GM12878 (cell line): ENCODE measurements at regions not wholly inside any gene's neighbourhood (a gene's known extent, or its start where the extent isn't known, plus 50 kb on each side); places are given as distances from the start of the nearest gene placed in this dataset.

Source experiments
- ATAC-seq: fragments of 200-7000 bp; cut with Tn5 transposase; 3 replicates; pipeline ENCODE4 v1.9.1; 2020; ENCODE audit warnings: mild to moderate bottlenecking, moderate library complexity
- BruUV-seq: library from RNA; stranded (reverse); fragments of 400-500 nt; replicated peaks from 2 replicates; lab custom pipeline; 2021; lab: Mats Ljungman, UMichigan
- CTCF ChIA-PET: fragments of 300-600 bp; sonication (Branson Sonifier 250); formaldehyde crosslinking; extraction: SDS; loops from one replicate; lab custom pipeline; 2021; ENCODE audit warnings: inconsistent platforms; lab: Yijun Ruan, JAX
- POLR2A ChIA-PET: fragments of 350-600 bp; formaldehyde crosslinking; extraction: SDS; loops from one replicate; lab custom pipeline; 2021; ENCODE audit warnings: inconsistent platforms; lab: Charles Lee
- RAD21 ChIA-PET: fragments of 300-600 bp; sonication (Branson Sonifier 250); formaldehyde crosslinking; loops from one replicate; lab custom pipeline; 2023; ENCODE audit warnings: antibody characterized with exemption; ENCODE audit not compliant: unreplicated experiment; lab: Charles Lee
- SMC1A ChIA-PET: fragments of 300-600 bp; sonication (Branson Sonifier 250); formaldehyde crosslinking; loops from one replicate; lab custom pipeline; 2023; ENCODE audit not compliant: unreplicated experiment, uncharacterized antibody; lab: Charles Lee
- DNase-seq: peaks from one replicate; pipeline ENCODE4 v3.0.0-alpha.2; 2011; ENCODE audit warnings: low read depth, low spot score
- FAIRE-seq: peaks from 3 replicates; lab custom pipeline; 2011; peaks lifted over from hg19 to GRCh38; lab: Jason Lieb, UNC
- H2AFZ ChIP-seq: 2 replicates; pipeline ENCODE4 v1.6.0; 2011; ENCODE audit warnings: low read depth, low read length, control low read depth; ENCODE audit not compliant: control insufficient read depth
- H3K27ac ChIP-seq: 2 replicates; pipeline ENCODE4 v1.5.1; 2011; ENCODE audit warnings: control low read depth; ENCODE audit not compliant: control insufficient read depth, insufficient read depth
- H3K27me3 ChIP-seq, 2 experiments: replicated peaks in 1 of 2; 2 replicates each; pipeline versions ENCODE4 v1.6.0 to v1.6.1; 2011; ENCODE audit warnings: low read length in 1 of 2; ENCODE audit not compliant: control insufficient read depth in 2 of 2, insufficient read depth in 2 of 2
- H3K36me3 ChIP-seq, 2 experiments: 2 replicates each; pipeline ENCODE4 v1.5.1; 2011; ENCODE audit warnings: low read length in 1 of 2; ENCODE audit not compliant: control insufficient read depth in 2 of 2, insufficient read depth in 2 of 2
- H3K4me1 ChIP-seq: 2 replicates; pipeline ENCODE4 v1.6.1; 2011; ENCODE audit warnings: mild to moderate bottlenecking, low read length, moderate library complexity, mixed read lengths; ENCODE audit not compliant: control insufficient read depth, insufficient read depth
- H3K4me2 ChIP-seq: 2 replicates; pipeline ENCODE4 v1.6.0; 2011; ENCODE audit warnings: control low read depth; ENCODE audit not compliant: control insufficient read depth, insufficient read depth
- H3K4me3 ChIP-seq: fragments of 200-600 bp; sonication (generic); 2 replicates; pipeline ENCODE4 v1.5.1; 2016
- H3K79me2 ChIP-seq: 2 replicates; pipeline ENCODE4 v1.6.0; 2011; ENCODE audit warnings: low read length; ENCODE audit not compliant: control insufficient read depth, insufficient read depth
- H3K9ac ChIP-seq: 2 replicates; pipeline ENCODE4 v1.8.0; 2011; ENCODE audit warnings: low read length, control low read depth, mixed read lengths; ENCODE audit not compliant: control insufficient read depth, insufficient read depth
- H3K9me3 ChIP-seq: replicated peaks from 3 replicates; pipeline ENCODE4 v1.5.1; 2011; ENCODE audit warnings: mild to moderate bottlenecking, low read length; ENCODE audit not compliant: control insufficient read depth, insufficient read depth
- H4K20me1 ChIP-seq: 2 replicates; pipeline ENCODE4 v1.6.0; 2011; ENCODE audit not compliant: control insufficient read depth, insufficient read depth
- BCL11A ChIP-seq: IDR thresholded peaks from 2 replicates; pipeline ENCODE4 v1.6.1; 2011; ENCODE audit warnings: low read depth, low read length
- CBX3 ChIP-seq: fragments of 200-600 bp; sonication (generic); IDR thresholded peaks from 2 replicates; pipeline ENCODE4 v1.6.1; 2016; ENCODE audit warnings: low read depth, borderline replicate concordance
- CHD1 ChIP-seq: IDR thresholded peaks from 2 replicates; pipeline ENCODE4 v1.6.1; 2012; ENCODE audit warnings: low read depth, low read length, improper control_type of control experiment
- CREB1 ChIP-seq: IDR thresholded peaks from 2 replicates; pipeline ENCODE4 v1.6.1; 2012; ENCODE audit warnings: low read depth, mild to moderate bottlenecking, inconsistent platforms
- HCFC1 ChIP-seq: fragments of 150-350 bp; IDR thresholded peaks from 2 replicates; pipeline ENCODE4 v1.6.1; 2014; ENCODE audit warnings: low read length
- JUNB ChIP-seq: IDR thresholded peaks from 2 replicates; pipeline ENCODE4 v1.6.1; 2016; ENCODE audit warnings: antibody characterized with exemption, mild to moderate bottlenecking
- POLR2A ChIP-seq: IDR thresholded peaks from 2 replicates; pipeline ENCODE4 v1.6.1; 2011; ENCODE audit warnings: low read depth, mild to moderate bottlenecking, low read length
- RUNX3 ChIP-seq: IDR thresholded peaks from 2 replicates; pipeline ENCODE4 v1.6.1; 2012; ENCODE audit warnings: low read length, inconsistent platforms
- SMARCA5 ChIP-seq: fragments of 450-650 bp; IDR thresholded peaks from 2 replicates; pipeline ENCODE4 v1.6.1; 2017; ENCODE audit warnings: mild to moderate bottlenecking
- TCF3 ChIP-seq: IDR thresholded peaks from 2 replicates; pipeline ENCODE4 v1.6.1; 2012; ENCODE audit warnings: low read depth, mild to moderate bottlenecking, low read length, borderline replicate concordance; ENCODE audit not compliant: insufficient read depth
- ZZZ3 ChIP-seq: IDR thresholded peaks from 2 replicates; pipeline ENCODE4 v1.6.1; 2011; ENCODE audit warnings: low read depth; ENCODE audit not compliant: control insufficient read depth, insufficient read length
- WGBS: methylation state at CpG from one replicate; pipeline ENCODE4 v1.1.6; 2016; ENCODE audit warnings: low lambda C conversion rate; ENCODE audit not compliant: insufficient replicate concordance, insufficient coverage; ENCODE audit errors: missing lambda C conversion rate; 5-methylcytosine and 5-hydroxymethylcytosine counted together
- in situ Hi-C: fragments of 300-500 bp; cut with MboI; formaldehyde crosslinking; loops from 9 replicates; pipeline ENCODE4 v1.14.3; 2018; ENCODE audit warnings: mixed read lengths
- intact Hi-C: fragments of 100-400 bp; cut with micrococcal nuclease; formaldehyde crosslinking; loops from one replicate; pipeline ENCODE4 v1.14.2; 2022; ENCODE audit not compliant: unreplicated experiment
- TF ChIP-seq, protein P1 (sequence below): fragments of 450-650 bp; IDR thresholded peaks from 2 replicates; pipeline ENCODE4 v1.6.1; 2018; ENCODE audit warnings: borderline replicate concordance, mild to moderate bottlenecking; ENCODE audit not compliant: partially characterized antibody
- TF ChIP-seq, protein P2 (sequence below): fragments of 450-650 bp; IDR thresholded peaks from 2 replicates; pipeline ENCODE4 v1.6.1; 2018; ENCODE audit warnings: mild to moderate bottlenecking, low read depth, moderate library complexity; ENCODE audit not compliant: partially characterized antibody

DNA sequence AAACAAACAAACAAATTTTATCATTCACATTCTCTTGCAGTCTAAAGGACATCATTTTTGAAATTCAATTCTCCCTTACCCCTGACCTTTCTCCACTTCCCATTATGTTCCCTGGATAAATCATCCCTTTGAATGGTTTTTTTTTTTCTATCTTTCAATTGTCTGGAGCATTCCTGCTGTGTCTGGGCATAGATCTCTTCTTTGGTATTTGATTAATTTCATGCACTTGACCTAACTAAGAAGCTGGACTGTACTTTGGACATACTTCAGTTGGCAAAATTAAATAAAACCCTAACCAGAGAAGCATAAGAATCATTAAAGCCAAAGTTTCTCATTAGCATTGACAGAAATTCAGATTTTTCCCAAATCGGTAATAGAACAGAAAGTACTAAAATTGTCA is 163.6 kb upstream of the BMP4 start:
- H2AFZ ChIP-seq: no peak overlapping the region
- no peak for DNase-seq
- ATAC-seq: no peak
- H3K27ac ChIP-seq: no peak overlapping the region
- no peaks in the 10 kb centered on the region for H3K9me3 ChIP-seq
- no peak for FAIRE-seq
- CTCF ChIA-PET: no interaction called here
- no peaks in the 10 kb centered on the region for H3K36me3 ChIP-seq
- no peaks in the 10 kb centered on the region for H3K79me2 ChIP-seq
- H3K4me3 ChIP-seq: no peak overlapping the region
- no peaks in the 10 kb centered on the region for H3K4me1 ChIP-seq
- 50% methylated on average over 1 of the region's 1 CpG for WGBS
- H3K27me3 ChIP-seq: no peaks in the 10 kb centered on the region
- no peak for TF ChIP-seq HCFC1
- TF ChIP-seq, all 136 proteins: peak for 0
- Histone ChIP-seq H3K4me2 (no peak overlapping the region), H4K20me1 (no peaks in the 10 kb centered on the region), H3K9ac (no peak overlapping the region)
- RAD21 ChIA-PET: no interaction called here
- SMC1A ChIA-PET: no interaction called here
- in situ Hi-C loops: no loop called here
- POLR2A ChIA-PET: no interaction called here
- no TSS peak for BruUV-seq
- intact Hi-C loops: no loop called here

DNA sequence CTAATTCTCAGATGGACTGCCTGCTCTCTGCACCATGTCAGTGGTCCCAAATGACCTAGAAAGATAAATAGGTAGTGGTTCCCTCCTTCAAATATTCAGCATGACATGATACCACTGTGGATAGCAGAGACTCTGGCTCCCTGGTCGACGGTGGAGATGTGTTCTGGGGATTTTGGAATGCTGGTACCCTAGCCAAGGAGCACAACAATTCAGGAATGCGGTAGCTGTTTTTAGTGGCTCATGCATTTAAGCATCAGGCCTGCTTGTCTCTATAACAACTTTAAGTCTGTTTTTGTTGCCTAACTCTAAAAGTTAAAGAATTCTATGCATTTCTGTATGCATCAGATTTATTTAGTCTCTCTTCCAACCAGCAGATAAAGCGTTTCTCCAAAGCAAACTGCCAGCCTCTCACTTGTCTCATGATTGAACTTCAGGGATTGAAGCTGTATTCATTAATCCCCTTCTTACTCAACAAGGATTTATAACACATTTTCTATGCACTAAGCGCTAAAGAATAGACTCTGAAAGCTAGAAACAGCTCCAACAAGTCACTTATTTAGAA is 164.9 kb upstream of the BMP4 start:
- in situ Hi-C loops (no loop called here), intact Hi-C loops (no loop called here)
- H2AFZ ChIP-seq: no peak overlapping the region
- H4K20me1 ChIP-seq: no peaks in the 10 kb centered on the region
- TF ChIP-seq, protein P1, sequence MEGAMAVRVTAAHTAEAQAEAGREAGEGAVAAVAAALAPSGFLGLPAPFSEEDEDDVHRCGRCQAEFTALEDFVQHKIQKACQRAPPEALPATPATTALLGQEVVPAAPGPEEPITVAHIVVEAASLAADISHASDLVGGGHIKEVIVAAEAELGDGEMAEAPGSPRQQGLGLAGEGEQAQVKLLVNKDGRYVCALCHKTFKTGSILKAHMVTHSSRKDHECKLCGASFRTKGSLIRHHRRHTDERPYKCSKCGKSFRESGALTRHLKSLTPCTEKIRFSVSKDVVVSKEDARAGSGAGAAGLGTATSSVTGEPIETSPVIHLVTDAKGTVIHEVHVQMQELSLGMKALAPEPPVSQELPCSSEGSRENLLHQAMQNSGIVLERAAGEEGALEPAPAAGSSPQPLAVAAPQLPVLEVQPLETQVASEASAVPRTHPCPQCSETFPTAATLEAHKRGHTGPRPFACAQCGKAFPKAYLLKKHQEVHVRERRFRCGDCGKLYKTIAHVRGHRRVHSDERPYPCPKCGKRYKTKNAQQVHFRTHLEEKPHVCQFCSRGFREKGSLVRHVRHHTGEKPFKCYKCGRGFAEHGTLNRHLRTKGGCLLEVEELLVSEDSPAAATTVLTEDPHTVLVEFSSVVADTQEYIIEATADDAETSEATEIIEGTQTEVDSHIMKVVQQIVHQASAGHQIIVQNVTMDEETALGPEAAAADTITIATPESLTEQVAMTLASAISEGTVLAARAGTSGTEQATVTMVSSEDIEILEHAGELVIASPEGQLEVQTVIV: no peak
- TF ChIP-seq, protein P2, sequence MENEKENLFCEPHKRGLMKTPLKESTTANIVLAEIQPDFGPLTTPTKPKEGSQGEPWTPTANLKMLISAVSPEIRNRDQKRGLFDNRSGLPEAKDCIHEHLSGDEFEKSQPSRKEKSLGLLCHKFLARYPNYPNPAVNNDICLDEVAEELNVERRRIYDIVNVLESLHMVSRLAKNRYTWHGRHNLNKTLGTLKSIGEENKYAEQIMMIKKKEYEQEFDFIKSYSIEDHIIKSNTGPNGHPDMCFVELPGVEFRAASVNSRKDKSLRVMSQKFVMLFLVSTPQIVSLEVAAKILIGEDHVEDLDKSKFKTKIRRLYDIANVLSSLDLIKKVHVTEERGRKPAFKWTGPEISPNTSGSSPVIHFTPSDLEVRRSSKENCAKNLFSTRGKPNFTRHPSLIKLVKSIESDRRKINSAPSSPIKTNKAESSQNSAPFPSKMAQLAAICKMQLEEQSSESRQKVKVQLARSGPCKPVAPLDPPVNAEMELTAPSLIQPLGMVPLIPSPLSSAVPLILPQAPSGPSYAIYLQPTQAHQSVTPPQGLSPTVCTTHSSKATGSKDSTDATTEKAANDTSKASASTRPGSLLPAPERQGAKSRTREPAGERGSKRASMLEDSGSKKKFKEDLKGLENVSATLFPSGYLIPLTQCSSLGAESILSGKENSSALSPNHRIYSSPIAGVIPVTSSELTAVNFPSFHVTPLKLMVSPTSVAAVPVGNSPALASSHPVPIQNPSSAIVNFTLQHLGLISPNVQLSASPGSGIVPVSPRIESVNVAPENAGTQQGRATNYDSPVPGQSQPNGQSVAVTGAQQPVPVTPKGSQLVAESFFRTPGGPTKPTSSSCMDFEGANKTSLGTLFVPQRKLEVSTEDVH: no peak
- TF ChIP-seq POLR2A: no peak
- no peak for TF ChIP-seq JUNB
- TF ChIP-seq CHD1: no peak
- no peak for TF ChIP-seq CREB1
- no peak for TF ChIP-seq ZZZ3
- TF ChIP-seq BCL11A: no peak
- no peak for TF ChIP-seq TCF3
- no peak for TF ChIP-seq SMARCA5
- TF ChIP-seq RUNX3: no peak
- TF ChIP-seq CBX3: no peak
- POLR2A ChIA-PET: no interaction called here
- H3K4me1 ChIP-seq: no peaks in the 10 kb centered on the region
- H3K36me3 ChIP-seq: no peaks in the 10 kb centered on the region
- SMC1A ChIA-PET: no interaction called here
- no peaks in the 10 kb centered on the region for H3K9me3 ChIP-seq
- RAD21 ChIA-PET: no interaction called here
- BruUV-seq: no TSS peak
- DNase-seq (no peak), ATAC-seq (no peak), FAIRE-seq (no peak)
- 32% methylated on average over 5 of the region's 5 CpGs for WGBS
- no peaks in the 10 kb centered on the region for H3K79me2 ChIP-seq
- CTCF ChIA-PET: no interaction called here
- H3K4me3 ChIP-seq: no peak overlapping the region
- no peaks in the 10 kb centered on the region for H3K27me3 ChIP-seq
- H3K9ac ChIP-seq: no peak overlapping the region
- no peak overlapping the region for H3K4me2 ChIP-seq
- H3K27ac ChIP-seq: no peak overlapping the region
